ENCODE measurements at regions not wholly inside any gene's neighbourhood (a gene's known extent, or its start where the extent isn't known, plus 50 kb on each side); places are given as distances from the start of the nearest gene placed in this dataset.

DNA sequence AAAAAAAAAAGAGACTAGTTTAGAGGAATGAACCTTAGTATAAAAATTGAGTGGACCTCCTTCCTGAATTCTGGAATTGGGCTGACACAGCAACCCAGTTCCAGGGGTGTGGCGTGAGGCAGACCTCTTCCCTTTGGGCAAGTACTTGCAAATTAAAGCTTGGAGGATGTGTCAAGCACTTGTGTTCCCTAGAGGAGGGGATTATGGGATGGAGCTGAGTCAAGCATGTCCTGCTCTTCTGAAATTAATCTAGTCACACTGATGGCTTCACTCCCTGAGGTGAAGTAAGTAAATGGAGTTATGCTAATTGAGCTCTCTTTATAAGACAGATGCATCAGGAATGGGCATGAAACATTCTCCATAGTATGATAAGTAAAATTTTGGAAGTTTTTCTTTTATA lies 107.7 kb upstream of the HTR2A start:
- no peak for TF ChIP-seq CTCF (IDR thresholded peaks at IDR 0.05)
- no peak for TF ChIP-seq ZFX (IDR thresholded peaks at IDR 0.05; ENCODE audit: borderline replicate concordance)
- H3K27ac ChIP-seq = no peak overlapping the region

- no peak overlapping the region for H3K27ac ChIP-seq
- TF ChIP-seq CTCF (IDR thresholded peaks at IDR 0.05) (no peak), ZFX (IDR thresholded peaks at IDR 0.05; ENCODE audit: borderline replicate concordance) (no peak)
Measured at GRCh38 chr13:47004027-47004426, 107.2 kb upstream of the HTR2A start.

GRCh38 chr13:47000165-47000564 lies 103.3 kb upstream of the HTR2A start:
- TF ChIP-seq ZFX (IDR thresholded peaks at IDR 0.05; ENCODE audit: borderline replicate concordance) = no peak
- TF ChIP-seq CTCF (IDR thresholded peaks at IDR 0.05) = no peak
- H3K27ac ChIP-seq = no peak overlapping the region

- no peak overlapping the region for H3K27ac ChIP-seq
- TF ChIP-seq ZFX (IDR thresholded peaks at IDR 0.05; ENCODE audit: borderline replicate concordance) (no peak), CTCF (IDR thresholded peaks at IDR 0.05) (no peak)
Measured at GRCh38 chr13:46996316-46997030, 99.6 kb upstream of the HTR2A start.

GRCh38 chr13:46995874-46996273 lies 99.0 kb upstream of the HTR2A start:
- TF ChIP-seq CTCF (IDR thresholded peaks at IDR 0.05) (no peak), ZFX (IDR thresholded peaks at IDR 0.05; ENCODE audit: borderline replicate concordance) (no peak)
- no peak overlapping the region for H3K27ac ChIP-seq

DNA sequence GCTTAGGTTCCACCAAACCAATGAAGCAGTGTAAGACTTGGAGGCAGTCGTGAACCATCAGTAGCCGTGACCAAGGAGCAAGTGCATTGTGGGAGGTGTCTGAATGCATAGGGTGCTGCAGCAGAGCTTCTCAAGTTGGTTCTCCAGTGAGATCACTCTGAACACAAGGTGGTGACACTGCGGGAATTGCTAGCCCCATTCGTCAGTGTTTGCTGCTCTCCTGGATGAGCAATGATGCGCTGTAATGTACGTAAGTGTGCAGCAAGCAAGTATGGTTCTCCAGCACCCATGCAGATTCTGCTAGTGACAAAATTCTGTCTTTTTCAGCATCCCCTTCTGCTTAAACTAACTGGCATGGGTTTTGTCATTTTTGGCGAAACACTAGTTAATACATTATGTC lies 97.6 kb upstream of the HTR2A start:
- no peak overlapping the region for H3K27ac ChIP-seq
- no peak for TF ChIP-seq ZFX (IDR thresholded peaks at IDR 0.05; ENCODE audit: borderline replicate concordance)
- TF ChIP-seq CTCF (IDR thresholded peaks at IDR 0.05) = no peak

GRCh38 chr13:46992383-46992952 lies 95.6 kb upstream of the HTR2A start:
- H3K27ac ChIP-seq = no peak overlapping the region
- TF ChIP-seq ZFX (IDR thresholded peaks at IDR 0.05; ENCODE audit: borderline replicate concordance) (no peak), CTCF (IDR thresholded peaks at IDR 0.05) (peak; percentile 47)

Measured in 22Rv1 (cell line).